ENCODE measurements at regions not wholly inside any gene's neighbourhood (a gene's known extent, or its start where the extent isn't known, plus 50 kb on each side); places are given as distances from the start of the nearest gene placed in this dataset.

GRCh38 chr5:157915638-157916037 lies 56.7 kb upstream of the CLINT1 start:
- no peaks in the 10 kb centered on the region for H3K9me3 Mint-ChIP-seq
- no peak overlapping the region for H3K27ac Mint-ChIP-seq
- H3K27me3 Mint-ChIP-seq = no peaks in the 10 kb centered on the region
- H3K36me3 Mint-ChIP-seq (ENCODE audit: low read depth) = no peaks in the 10 kb centered on the region
- H3K4me1 Mint-ChIP-seq (ENCODE audit: low read depth) = peaks cover 26% of the 10 kb centered on the region
- no peak for DNase-seq
- H3K4me3 Mint-ChIP-seq = no peak overlapping the region

- DNase-seq = no peak
- no peak overlapping the region for H3K4me3 Mint-ChIP-seq
- H3K9me3 Mint-ChIP-seq = no peaks in the 10 kb centered on the region
- H3K27ac Mint-ChIP-seq = no peak overlapping the region
- no peaks in the 10 kb centered on the region for H3K36me3 Mint-ChIP-seq (ENCODE audit: low read depth)
- H3K27me3 Mint-ChIP-seq = no peaks in the 10 kb centered on the region
- peaks cover 17% of the 10 kb centered on the region for H3K4me1 Mint-ChIP-seq (ENCODE audit: low read depth)
These were observed 55.3 kb upstream of the CLINT1 start for GRCh38 chr5:157914151-157914788.

- Mint-ChIP-seq H3K4me1 (ENCODE audit: low read depth) (peaks cover 10% of the 10 kb centered on the region), H3K36me3 (ENCODE audit: low read depth) (no peaks in the 10 kb centered on the region), H3K4me3 (no peak overlapping the region), H3K9me3 (no peaks in the 10 kb centered on the region), H3K27ac (no peak overlapping the region), H3K27me3 (no peaks in the 10 kb centered on the region)
- no peak for DNase-seq
These were observed 54.6 kb upstream of the CLINT1 start for GRCh38 chr5:157913575-157913974.

- Mint-ChIP-seq H3K36me3 (ENCODE audit: low read depth) (no peaks in the 10 kb centered on the region), H3K9me3 (no peaks in the 10 kb centered on the region), H3K4me1 (ENCODE audit: low read depth) (peaks cover 2% of the 10 kb centered on the region), H3K27me3 (no peaks in the 10 kb centered on the region), H3K27ac (no peak overlapping the region), H3K4me3 (no peak overlapping the region)
- DNase-seq = no peak
These were observed 53.8 kb upstream of the CLINT1 start for GRCh38 chr5:157912621-157913325.

- Mint-ChIP-seq H3K9me3 (no peaks in the 10 kb centered on the region), H3K27ac (no peak overlapping the region), H3K4me1 (ENCODE audit: low read depth) (no peaks in the 10 kb centered on the region), H3K4me3 (no peak overlapping the region), H3K36me3 (ENCODE audit: low read depth) (no peaks in the 10 kb centered on the region), H3K27me3 (no peaks in the 10 kb centered on the region)
- no peak for DNase-seq
These were observed 52.6 kb upstream of the CLINT1 start for GRCh38 chr5:157911568-157911967.
